Suppressor macrophage treated with lipopolysaccharide for 4 hours (primary cell): ENCODE measurements at regions not wholly inside any gene's neighbourhood (a gene's known extent, or its start where the extent isn't known, plus 50 kb on each side); places are given as distances from the start of the nearest gene placed in this dataset.
"Not testable (repeated sequence)": the region's sequence is repeated elsewhere in the genome, so short reads cannot be mapped to it uniquely, and the experiment has no call there.

Experiments
- DNase-seq: peaks from one replicate; pipeline ENCODE4 v3.0.0-alpha.2; 2020

DNA sequence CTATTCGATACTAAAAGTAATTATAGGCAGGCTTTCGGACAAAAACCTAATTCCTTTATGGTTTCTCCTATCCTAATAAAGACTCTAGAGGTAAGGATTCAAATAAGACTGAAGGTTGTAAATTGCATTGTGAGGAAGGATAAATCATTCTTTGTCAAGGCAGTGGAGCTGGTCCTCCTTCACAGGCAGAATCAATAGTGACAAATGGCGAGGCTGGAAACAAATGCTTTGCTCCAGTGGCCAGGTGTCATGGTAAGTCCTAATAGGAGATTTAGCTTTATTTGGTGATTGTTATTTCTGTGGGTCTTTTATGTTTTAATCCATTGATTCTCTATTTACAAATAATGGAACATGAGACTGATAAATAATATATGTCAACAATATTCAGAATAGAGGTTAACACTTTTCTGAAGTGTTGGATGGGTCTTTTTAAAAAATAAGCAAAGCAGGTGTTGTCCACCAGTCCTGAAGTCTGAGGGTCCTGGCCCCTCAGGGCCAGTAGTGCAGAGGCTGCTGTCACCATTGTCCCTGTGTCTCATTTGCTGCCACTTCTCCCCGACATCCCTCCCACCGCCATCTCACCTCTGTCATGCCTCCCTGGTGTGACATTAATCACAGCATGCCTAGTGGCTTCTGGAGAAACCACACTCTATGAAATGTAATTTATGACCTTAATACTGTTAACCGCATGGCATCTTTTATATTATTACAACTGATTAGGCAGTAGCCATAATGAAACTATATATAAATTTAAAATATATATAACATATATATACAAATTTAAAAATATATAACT, 120.9 kb upstream of the MAGI3 start:
- DNase-seq = no peak

- no peak for DNase-seq
Observed at GRCh38 chr1:113271039-113271438, 119.3 kb upstream of the MAGI3 start.

- no peak for DNase-seq
Observed at GRCh38 chr1:113275083-113275482, 115.2 kb upstream of the MAGI3 start.

DNA sequence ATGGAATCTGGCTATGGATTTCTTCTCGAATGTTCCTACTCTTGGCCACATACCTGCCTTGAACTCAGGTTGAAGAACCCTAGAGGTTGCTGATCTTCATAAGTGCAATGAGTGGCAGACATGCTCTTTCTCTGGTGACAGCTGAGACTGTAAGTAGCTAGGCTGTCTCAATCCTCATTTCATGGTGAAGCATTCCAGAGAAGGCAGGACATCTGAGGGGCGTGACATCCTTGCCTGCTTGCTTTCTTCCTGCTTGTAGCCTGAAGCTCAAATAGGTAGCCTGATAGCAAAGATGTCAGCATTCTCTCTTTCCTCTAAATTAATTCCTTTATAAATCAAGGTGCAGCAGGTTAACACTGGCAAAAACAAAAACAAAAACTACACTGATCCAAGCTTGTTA, 114.6 kb upstream of the MAGI3 start:
- DNase-seq = no peak

DNA sequence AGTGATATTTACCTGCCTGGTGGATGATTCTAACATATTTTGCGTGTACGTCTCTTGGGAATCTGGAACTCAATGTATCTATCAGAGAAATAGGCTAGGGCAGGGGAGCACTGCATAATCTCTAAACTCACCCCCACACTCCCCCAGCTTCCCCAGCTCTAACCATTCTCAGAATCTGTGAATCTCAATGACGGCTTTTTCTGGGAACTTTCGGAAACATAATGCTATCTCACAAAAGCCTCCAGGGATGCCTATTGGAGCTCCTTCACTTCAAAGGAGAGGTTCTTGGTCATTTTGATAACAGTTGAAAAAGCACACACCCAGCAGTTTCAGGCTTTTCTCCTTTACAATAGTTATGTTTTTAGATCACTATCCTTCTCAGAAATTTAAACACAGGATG, 113.8 kb upstream of the MAGI3 start:
- no peak for DNase-seq

DNA sequence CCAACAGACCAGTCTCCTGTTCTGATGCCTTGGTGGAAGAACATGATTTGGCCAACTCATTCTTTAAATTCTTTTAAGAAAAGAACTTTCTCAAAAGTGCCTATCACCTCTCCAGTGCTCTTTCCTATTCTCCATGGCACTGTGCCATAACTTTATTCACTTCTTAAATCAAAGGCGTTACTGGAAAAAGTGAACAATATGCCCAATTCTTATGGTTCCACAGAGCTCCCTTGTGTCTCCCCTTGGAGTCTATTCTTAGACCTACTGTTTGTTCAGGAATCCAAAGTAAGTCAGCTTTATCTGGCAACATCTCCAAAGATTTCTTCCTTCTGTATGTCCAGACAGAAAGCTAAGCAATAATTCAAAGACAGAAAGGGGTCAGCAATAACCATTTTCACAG, 111.9 kb upstream of the MAGI3 start:
- DNase-seq = no peak

DNA sequence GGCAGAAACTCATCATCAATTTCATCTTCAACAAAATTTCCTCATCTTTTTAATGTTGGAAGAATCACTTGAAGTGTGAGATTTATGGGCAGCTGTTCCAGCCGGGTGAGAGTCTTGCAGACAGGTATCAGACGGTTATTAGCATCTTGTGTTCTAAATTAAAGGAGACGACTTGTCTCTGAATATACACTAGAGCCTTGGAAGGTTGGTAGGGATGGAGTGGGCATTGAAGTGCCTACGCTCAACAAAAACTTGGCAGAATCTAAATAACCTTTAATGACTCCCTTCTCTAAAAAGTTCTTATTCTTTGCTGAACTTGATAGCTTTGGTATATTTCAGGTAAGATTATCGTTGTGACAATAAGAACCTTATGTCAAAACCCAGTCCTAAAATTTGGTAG, 111.5 kb upstream of the MAGI3 start:
- no peak for DNase-seq

DNA sequence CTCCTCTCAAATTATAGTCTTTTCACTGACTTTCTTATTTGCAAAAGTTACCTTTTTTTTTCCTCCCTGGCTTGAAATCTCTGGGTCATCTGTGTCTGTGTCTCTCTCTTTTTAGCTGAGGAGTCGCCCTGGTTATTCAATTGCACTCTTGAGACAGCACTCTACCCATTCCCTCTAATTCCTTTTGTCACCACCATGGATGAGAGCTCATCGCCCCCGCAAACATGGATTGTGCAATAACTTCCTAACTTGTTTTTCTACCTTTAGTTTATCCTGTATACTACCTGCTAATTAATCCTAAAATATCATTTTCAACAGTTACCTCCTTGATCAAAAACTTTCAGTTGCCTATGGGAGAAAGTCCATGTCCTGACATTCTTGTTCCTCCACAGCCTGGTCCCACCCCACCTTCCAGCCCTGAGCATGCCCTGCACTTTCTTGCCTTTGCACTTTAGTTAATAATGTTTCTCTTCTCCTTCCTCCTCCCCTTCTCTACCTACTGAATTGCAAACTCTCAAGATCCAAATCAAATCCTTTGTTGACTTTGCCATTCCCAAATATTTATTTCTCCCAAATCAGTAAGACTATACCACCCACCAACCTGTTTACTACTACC, 110.4 kb upstream of the MAGI3 start:
- no peak for DNase-seq

- no peak for DNase-seq
Observed at GRCh38 chr1:113280581-113280980, 109.7 kb upstream of the MAGI3 start.

DNA sequence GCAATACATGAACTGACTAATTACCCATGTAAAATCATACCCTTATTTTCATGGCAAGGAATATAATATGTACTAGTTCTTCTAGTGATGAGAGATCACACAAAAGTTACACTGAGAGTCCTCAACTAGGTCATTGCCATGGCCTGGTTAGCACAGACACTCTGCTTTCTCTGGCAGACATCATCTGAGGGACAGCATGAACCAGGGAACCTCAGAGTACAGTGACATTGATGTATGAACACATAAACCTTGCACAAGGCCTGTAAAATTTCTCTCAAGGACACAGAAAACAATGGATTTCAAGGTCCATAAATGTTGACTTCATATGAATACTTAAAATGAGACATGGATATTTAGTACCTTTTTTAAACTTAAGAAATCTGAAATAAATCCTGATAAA, 108.8 kb upstream of the MAGI3 start:
- no peak for DNase-seq

GRCh38 chr1:113282008-113282892, 108.1 kb upstream of the MAGI3 start:
- DNase-seq = no peak

DNA sequence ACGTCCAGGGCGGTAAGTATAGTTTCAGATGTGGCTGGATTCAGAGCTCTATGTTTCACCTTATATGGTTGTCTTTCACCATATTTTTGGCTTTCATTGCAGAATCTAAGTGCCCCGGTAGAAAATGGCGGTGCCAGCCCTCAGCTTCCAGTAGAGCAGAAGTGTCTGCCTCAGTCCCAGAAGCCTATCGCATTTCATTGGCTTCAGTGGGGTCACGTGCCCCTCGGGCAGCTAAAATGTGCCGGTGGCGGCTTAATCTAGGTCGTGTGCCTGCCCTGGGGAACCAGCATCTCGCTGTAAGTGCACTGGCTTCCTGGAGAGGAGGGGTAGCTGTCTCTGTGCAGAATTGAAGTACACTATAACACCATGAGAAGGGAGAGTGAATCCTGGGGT, 107.4 kb upstream of the MAGI3 start:
- DNase-seq = no peak

- DNase-seq = no peak
Observed at GRCh38 chr1:113283914-113284313, 106.4 kb upstream of the MAGI3 start.

GRCh38 chr1:113286156-113286555, 104.2 kb upstream of the MAGI3 start:
- DNase-seq = no peak

DNA sequence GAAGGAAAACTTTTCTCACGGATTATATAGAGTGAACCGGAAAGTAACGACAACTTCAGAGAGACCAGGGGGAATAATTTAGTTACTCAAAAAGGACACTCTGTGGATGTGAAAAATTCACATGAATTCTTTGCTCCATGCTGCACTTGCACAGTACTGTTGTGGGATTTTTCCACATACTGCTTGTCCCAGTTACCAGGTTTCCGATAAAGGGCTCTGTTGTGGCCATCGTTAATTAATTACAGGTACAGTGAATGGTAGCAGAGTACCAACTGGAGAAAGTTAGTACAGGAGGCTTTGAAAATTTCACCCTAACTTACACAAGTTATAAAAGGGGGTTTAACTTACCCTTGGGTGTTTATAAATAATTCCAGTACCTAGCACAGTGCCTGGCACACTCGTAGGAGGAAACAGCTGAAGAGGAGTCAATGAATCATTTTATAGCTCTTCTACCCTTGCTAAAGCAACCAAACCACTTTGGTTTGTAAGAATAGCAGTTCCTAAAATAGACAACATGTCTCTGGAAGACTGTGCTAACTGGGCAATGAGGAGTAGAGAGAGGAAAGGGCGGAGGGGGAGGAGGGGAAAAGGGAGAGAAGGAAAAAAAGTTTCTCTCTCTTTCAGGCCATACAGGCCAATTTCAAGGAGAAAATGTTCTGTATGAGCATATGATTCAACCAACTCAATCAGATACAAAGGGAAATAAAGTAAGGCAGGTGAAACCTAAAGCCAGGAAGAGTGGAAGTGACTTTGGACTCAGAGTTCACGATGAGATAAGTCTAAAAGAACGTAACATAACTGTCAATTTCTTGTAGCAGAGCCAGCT, 98.3 kb upstream of the MAGI3 start:
- DNase-seq = no peak

- DNase-seq = no peak
Observed at GRCh38 chr1:113292603-113293255, 97.6 kb upstream of the MAGI3 start.

- DNase-seq = no peak
Observed at GRCh38 chr1:113293256-113293626, 97.1 kb upstream of the MAGI3 start.

- DNase-seq = no peak
Observed at GRCh38 chr1:113297749-113298148, 92.6 kb upstream of the MAGI3 start.

GRCh38 chr1:113298941-113299340, 91.4 kb upstream of the MAGI3 start:
- DNase-seq = no peak

- no peak for DNase-seq
Observed at GRCh38 chr1:113302636-113303035, 87.7 kb upstream of the MAGI3 start.

DNA sequence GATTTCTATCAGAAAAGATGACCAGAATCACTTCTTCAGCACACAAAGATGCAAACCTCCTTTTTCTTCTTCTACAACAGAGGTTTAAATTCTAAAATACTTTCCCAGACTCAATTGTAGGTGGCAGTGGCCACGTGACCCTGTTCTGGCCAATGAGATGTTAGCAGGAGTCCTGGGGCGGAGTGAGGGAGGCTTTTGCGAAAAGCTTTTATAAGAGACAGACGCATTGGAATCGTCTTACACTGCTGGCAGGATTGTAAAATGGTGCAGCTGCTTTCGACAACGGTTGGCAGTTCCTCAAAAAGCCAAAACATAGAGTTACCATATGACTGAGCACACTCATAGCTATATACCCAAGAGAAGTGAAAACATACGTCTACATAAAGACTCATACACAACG, 87.0 kb upstream of the MAGI3 start:
- DNase-seq = no peak

GRCh38 chr1:113305029-113305428, 85.3 kb upstream of the MAGI3 start:
- not testable (repeated sequence) for DNase-seq
